ENCODE measurements at regions not wholly inside any gene's neighbourhood (a gene's known extent, or its start where the extent isn't known, plus 50 kb on each side); places are given as distances from the start of the nearest gene placed in this dataset.

GRCh38 chr13:76717092-76717491, 169.1 kb downstream of the KCTD12 start:
- TF ChIP-seq CTCF (IDR thresholded peaks at IDR 0.05), result no peak
- no peak for TF ChIP-seq POLR2A (IDR thresholded peaks at IDR 0.05)

All from ovary (tissue), 3 donors.